ENCODE measurements at regions not wholly inside any gene's neighbourhood (a gene's known extent, or its start where the extent isn't known, plus 50 kb on each side); places are given as distances from the start of the nearest gene placed in this dataset.

GRCh38 chr12:132379576-132379975 lies 50.2 kb upstream of the GALNT9 start:
- Histone ChIP-seq H3K27me3 (peaks cover 89% of the 10 kb centered on the region), H4K20me1 (ENCODE audit: low read depth) (peaks cover 10% of the 10 kb centered on the region)

More at GRCh38 chr12:132379576-132379975, 50.2 kb upstream of the GALNT9 start:
- H3K4me2 ChIP-seq = no peak overlapping the region
- H3K27me3 Mint-ChIP-seq (ENCODE audit: insufficient read depth, low read depth) = peaks cover 25% of the 10 kb centered on the region
- H3K4me1 Mint-ChIP-seq = peaks cover 10% of the 10 kb centered on the region
- peaks cover 6% of the 10 kb centered on the region for H3F3A ChIP-seq (ENCODE audit: low read depth)
- DNase-seq (ENCODE audit: low spot score) = no peak
- H3K4me3 Mint-ChIP-seq = no peak overlapping the region
- no peak for TF ChIP-seq CTCF (IDR thresholded peaks at IDR 0.05)
- TF ChIP-seq EZH2 (IDR thresholded peaks at IDR 0.05) = no peak
- no peak for TF ChIP-seq EZH2phosphoT487 (IDR thresholded peaks at IDR 0.05)
- H3K4me3 ChIP-seq = no peak overlapping the region
- H3K27ac Mint-ChIP-seq = no peak overlapping the region
- no peaks in the 10 kb centered on the region for H3K79me2 ChIP-seq (ENCODE audit: low read depth)
- H3K9ac ChIP-seq = no peak overlapping the region
- H3K4me1 ChIP-seq = no peaks in the 10 kb centered on the region
- no peaks in the 10 kb centered on the region for H3K9me3 Mint-ChIP-seq
- no peak overlapping the region for H3K27ac ChIP-seq
- no peaks in the 10 kb centered on the region for H3K36me3 ChIP-seq
- H3K9me3 ChIP-seq (ENCODE audit: low read depth) = no peaks in the 10 kb centered on the region
- no peak overlapping the region for H2AFZ ChIP-seq (replicated peaks)
- no peaks in the 10 kb centered on the region for H3K36me3 Mint-ChIP-seq
